ENCODE measurements at regions not wholly inside any gene's neighbourhood (a gene's known extent, or its start where the extent isn't known, plus 50 kb on each side); places are given as distances from the start of the nearest gene placed in this dataset.

DNA sequence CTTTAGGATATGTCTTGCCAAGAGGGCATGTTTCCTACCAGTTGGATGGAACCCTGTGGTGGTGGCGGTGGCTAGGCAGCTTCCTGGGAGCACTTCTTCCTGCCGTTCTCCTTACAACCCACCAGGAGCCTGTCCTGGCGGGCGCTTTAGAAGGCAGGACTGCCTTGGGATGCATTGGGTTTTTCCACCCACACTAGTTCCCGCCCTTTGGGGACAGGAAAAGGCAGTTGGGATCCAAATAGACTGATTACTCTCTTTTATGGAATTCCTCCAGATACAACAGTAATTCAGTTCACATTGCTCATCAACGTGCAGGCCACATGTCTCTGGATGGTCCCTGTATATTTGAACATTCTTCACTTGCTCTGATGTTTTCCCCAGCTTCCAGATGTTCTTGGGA, 305.7 kb upstream of the SSTR1 start:
- no peak for DNase-seq

DNA sequence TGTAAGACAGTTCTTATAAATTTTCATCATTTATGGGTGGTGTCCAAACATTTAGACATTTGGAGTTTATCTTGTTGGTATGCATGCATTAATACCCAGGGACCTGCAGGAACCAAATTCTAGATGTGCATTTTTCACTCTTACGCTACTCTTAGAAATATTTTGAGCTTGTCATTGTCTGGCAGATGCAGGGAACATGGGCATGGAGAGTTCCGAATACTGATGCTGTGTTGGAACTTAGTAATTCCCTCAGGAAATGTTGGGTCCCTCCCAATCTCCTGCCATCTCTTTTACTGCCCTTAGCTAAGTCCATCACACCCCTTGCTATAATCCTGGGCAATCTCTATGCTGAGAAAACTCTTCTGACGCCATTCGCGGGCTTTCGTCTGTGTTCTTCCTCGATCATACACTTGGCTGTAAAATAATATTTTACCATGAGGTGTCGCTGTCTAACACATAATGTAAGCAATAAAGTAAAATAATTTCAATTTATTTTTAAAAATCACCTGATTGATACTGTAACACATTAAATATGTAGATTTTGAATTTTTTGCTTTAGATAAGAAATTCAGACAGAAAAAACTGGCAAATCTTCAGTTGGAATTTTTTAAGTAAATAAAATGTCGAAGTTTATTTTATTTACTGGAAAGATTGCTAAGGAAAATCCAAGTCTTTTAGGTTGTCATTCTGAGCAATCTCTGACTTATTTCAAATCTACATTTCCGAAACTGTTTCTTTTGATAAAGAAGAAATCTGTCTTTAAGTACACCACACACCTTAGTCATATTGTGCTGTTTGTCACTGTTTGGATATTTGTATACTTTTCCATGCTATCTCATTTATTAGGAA, 304.1 kb upstream of the SSTR1 start:
- peak; percentile 19 to 46 (median 35) for DNase-seq

DNA sequence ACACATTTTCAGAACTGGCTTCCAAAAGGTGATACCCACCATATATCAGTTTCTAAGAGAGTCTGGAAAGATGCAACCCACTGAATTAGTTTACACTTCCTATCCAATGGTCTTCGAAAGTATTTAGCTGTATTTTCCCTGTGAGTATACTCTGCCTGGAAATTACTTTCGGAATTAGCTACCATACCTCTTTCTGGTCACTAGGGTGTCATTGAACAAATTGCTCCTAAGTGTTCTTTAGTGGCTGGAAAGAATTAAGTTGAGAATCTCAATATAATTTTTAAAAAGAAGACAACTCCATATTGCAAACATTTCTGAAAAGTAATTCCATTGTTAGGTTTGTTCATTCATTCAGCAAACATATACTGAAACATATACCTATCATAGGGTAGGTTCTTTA, 283.1 kb upstream of the SSTR1 start:
- no peak for DNase-seq

DNA sequence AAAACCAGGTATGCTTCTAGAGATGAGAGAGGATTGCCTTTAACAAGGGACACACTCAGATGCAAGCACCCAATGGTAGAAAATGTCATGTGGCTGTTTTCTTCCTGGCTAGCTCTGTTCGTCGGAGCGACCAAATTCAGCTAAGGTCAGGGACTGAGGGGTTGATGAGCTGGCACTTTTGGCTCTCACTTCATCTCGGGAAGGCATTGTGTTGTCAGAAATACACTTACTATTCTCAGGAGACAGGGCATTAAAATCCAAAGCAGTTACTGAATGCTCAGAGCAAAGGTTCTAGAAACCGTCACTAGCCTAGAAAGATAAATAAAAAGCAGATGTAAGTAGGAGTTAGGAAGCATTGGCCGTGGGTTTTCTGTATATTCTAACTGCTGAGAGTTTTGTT, 275.7 kb upstream of the SSTR1 start:
- DNase-seq = no peak

DNA sequence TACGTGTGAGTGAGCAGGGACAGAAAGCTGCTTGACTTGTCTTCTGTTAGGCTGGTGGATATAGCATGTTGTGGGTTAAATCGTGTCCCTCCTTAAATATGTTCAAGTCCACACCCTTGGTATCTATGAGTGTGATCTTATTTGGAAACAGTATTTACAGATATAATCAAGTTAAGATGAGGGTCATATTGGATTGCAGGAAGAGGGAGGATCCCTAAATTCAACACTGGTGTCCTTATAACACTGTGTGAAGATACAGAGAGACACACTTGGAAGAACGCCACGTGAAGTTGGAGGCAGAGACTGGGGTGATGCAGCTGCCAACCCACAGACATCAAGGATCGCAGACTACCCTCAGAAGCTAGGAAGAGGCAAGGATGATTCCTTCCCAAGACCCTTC, 275.2 kb upstream of the SSTR1 start:
- no peak for DNase-seq

- no peak for DNase-seq
These were observed 270.7 kb upstream of the SSTR1 start for GRCh38 chr14:37936971-37937370.

- no peak for DNase-seq
These were observed 268.2 kb upstream of the SSTR1 start for GRCh38 chr14:37939442-37940028.

DNA sequence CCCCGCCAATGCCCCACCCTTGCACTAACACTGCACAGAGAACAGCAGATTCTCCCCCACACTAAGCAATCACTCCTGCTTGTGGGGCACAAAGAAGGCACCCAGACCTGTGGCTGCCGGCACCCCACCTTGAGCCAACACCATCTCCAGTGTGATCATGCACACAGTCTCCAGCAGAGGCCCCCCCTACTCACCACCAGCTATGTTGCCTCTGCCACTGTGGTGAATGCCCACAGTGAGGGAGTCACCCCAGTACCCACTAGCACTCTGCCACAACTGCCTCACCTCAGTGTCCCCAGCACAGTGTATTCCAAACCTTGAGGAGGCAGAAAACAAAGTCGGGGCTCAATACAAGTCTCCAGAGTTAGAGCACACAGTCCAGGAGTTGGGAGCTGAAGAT, 261.7 kb upstream of the SSTR1 start:
- DNase-seq = no peak

GRCh38 chr14:37946819-37947218, 260.9 kb upstream of the SSTR1 start:
- DNase-seq = no peak

DNA sequence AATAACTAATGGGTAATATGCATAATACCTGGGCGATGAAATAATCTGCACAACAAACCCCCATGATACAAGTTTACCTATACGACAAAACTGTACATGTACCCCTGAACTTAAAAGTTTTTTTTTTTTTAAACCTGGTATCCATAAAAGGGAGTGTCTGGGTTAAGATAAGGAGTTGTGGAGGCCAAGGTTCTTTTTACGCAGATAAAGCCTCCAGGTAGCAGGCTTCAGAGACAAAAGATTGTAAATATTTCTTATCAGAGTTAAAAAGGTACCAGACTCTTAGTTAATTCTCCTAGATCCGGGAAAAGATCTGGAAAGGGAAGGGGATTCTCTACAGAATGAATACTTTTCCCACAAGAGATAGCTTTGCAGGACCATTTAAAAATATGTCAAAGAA, 259.4 kb upstream of the SSTR1 start:
- DNase-seq = no peak

- DNase-seq = no peak
These were observed 239.0 kb upstream of the SSTR1 start for GRCh38 chr14:37968664-37969240.

- no peak for DNase-seq
These were observed 238.2 kb upstream of the SSTR1 start for GRCh38 chr14:37969511-37969979.

DNA sequence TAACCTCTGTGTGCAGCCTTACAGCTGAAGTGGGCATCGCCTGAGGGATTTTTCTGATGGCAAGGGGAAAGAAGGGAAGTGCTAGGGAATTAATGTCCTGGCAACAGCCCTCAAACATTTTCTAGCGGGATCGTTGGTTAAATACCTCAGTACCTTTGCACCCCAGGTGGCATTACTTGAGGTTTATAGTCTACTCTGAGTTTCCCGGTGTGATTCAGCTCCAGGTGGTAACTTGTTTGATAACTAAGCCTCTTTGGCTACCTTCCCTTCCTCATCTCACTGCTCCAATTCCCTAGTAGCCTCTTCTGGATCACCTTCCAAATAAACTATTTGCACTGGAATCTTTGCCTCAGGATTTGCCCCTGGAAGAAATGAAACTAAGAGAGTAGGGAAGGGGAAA, 237.0 kb upstream of the SSTR1 start:
- DNase-seq = no peak

DNA sequence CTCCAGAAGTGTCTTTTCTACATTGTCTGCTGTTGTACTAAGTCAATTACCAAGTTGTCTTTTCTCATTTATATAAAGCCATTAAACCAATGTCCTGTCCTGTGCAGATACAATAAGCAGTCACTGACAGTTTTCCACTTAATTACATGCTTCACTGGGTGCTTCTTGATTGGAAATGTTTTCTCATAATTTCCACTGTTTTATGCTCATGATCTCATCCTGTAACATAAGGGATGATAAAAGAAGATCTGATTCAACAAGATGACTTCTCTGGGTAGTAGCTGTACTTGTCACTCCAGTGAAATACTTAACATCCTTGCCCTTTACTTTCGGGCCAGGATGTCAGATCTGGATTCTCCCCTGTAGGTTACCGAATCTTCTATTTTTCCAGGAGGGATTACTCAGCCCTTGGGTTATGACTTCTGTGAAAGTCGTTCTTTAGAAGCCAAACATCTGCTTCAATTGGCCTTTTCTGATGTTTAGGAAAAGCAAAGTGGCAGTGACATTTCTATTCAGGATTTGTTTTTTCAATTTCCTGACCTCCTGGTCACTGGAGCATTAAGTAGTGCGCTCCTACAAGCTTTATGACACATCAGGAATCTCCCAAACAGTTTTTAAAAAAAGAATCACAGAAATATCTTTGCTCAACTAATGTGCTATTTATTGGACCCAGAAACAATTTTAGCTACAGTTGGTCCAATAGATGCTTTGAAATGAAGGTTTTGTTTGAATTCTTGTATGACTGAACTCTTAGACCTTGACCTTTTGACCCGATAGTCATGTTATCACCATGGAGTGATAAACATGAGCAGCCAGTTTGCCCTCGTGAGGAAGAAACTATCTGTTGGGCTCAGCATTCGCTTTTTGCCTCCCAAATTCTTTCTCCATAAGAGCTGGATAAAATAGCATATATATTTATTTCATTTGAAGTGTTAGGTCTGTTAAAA, 234.5 kb upstream of the SSTR1 start:
- no peak for DNase-seq

- DNase-seq = no peak
These were observed 233.3 kb upstream of the SSTR1 start for GRCh38 chr14:37974421-37974820.

GRCh38 chr14:37977481-37977880, 230.2 kb upstream of the SSTR1 start:
- DNase-seq = no peak

- DNase-seq = peak; percentile 39 to 57 (median 56)
These were observed 221.8 kb upstream of the SSTR1 start for GRCh38 chr14:37985826-37986470.

DNA sequence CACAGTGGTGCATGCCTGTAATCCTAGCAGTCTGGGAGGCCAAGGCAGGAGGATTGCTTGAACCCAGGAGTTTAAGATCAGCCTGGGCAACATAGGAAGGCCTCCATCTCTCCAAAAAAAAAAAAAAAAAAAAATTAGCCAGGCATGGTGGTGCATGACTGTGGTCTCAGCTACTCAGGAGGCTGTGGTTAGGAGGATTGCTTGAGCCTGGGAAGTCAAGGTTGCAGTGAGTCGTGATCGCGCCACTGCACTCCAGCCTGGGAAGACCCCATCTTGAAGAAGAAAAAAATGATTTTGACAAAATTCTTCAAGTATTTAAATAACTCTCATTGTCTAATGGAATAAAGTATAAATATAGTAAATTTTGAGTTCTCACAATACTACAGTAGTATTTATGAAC, 219.2 kb upstream of the SSTR1 start:
- no peak for DNase-seq

DNA sequence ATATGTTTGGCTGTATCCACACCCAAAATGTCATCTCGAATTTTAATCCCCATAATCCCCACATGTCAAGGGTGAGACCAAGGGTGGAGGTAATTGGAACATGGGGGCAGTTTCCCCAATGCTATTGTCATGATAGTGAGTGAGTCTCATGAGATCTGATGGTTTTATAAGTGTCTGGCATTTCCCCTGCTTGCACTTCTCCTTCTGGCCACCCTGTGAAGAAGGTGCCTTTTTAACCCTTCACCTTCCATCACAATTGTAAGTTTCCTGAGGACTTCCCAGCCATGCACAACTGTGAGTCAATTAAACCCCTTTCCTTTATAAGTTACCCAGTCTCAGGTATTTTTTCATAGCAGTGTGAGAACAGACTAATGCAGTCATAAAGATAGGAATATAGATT, 216.7 kb upstream of the SSTR1 start:
- DNase-seq = no peak

DNA sequence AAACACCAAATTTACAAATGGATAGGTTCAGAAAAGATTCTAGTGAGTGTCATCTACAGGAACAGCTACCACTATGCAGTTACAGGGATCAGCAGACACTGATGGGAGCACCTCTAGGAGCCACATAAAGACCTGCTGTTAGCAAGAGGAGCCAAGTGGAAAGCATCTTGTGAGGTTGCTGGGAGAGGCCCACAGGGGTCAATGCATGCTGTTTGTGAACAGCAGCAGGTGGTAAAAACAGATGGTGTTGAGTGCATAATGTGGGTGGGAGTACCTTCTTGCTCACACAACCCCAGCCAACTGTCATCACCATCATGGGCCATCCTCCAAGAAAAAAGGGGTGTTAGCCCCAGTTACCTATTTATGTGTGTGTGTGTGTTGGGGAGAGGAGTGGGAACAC, 215.2 kb upstream of the SSTR1 start:
- no peak for DNase-seq

GRCh38 chr14:37994846-37995372, 212.8 kb upstream of the SSTR1 start:
- no peak for DNase-seq

- DNase-seq = no peak
These were observed 210.7 kb upstream of the SSTR1 start for GRCh38 chr14:37997017-37997416.

All from suppressor macrophage treated with lipopolysaccharide for 1 hour (primary cell).